Activated CD4-positive, alpha-beta T cell treated with anti-CD3 and anti-CD28 coated beads, Interleukin-10, Interleukin-2, amounts not matched to agents 100 ng/mL and 50 ng/mL, durations not matched to agents 16 hours and 8 hours (primary cell): ENCODE measurements at regions not wholly inside any gene's neighbourhood (a gene's known extent, or its start where the extent isn't known, plus 50 kb on each side); places are given as distances from the start of the nearest gene placed in this dataset.
A peak's percentile ranks its signal among the peaks of the same experiment; 100 is the strongest.

Source experiments
- DNase-seq: peaks from one replicate; pipeline ENCODE4 v3.0.0-alpha.2; 2020

DNA sequence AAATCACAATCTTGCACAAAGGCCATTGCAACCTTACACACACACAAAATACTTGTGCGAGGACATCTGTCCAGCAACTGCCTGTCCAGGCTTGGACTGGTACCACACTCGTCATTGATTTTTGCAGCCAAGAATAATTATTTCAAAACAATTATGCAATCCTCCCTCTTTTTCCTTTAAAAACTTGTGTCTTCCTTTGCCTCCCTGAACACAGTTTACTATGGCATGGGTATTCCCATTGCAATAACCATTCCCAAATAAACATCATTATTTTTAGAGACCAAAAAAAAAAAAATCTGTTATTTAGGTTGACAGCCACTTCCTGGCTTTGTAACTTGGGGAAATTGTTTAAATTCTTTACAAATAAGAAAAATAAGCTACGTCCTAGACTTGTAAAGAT is 54.0 kb downstream of the C11orf91 start:
- DNase-seq = no peak

DNA sequence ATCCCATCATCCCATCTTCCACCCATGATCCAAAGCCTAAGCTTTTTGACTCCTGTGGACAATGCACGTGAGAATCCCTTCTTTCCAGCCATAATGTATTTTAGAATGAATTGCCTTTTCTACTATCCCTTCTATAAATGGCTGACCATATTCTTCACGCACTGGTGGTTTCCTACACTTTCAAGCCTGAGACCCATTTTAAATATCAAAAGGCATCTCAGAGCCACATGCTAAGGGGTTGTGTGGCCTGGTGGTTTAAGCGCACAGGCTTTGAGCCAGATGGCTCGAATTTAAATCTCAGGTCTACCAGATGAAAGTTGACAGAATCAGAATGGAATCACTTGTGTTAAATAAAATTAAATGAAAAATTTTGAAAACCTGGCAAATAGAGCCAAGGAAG is 54.5 kb downstream of the C11orf91 start:
- no peak for DNase-seq

DNA sequence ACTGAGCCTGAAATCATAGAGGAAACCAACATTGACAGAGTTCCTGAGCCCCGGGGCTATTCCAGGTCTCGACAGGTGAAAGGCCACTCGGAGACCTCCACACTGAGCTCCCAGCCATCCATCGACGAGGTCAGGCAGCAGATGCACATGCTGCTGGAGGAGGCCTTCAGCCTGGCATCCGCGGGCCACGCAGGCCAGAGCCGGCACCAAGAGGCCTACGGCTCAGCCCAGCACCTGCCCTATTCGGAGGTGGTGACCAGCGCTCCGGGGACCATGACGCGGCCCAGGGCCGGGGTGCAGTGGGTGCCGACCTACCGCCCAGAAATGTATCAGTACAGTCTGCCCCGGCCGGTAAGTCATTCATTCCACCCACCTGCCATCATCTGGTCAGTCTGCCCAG is 54.9 kb downstream of the C11orf91 start:
- no peak for DNase-seq

DNA sequence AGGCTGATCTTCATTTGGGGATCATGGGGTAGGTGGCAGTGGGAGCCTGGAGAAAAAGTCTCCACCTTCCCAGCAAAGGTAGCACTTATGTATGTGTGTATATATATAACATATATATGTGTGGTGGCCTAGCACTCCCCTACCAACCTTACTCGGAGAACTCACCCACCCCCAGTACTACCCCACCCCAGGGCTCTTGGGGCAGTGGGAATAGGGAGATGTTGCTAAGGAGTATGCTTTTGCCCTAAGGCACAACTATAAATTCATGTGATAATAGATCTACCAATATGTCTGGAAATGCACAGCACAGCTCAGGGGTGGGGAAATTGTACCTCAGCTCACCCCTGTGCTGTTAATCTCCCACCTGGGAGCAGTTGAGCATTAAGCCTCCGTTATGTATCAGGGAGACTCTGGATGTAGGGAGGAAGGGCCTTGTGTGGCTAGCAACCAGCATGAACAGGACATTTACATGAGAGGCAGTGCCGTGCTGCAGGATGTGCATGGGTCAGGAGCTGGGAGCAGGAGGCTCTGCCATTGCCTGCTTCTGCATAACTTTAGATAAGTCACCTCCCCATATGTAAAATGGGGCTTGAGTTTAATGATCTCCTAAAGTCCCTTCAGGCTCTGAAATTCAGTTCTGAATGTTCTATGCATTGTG is 57.3 kb downstream of the C11orf91 start:
- DNase-seq = no peak

DNA sequence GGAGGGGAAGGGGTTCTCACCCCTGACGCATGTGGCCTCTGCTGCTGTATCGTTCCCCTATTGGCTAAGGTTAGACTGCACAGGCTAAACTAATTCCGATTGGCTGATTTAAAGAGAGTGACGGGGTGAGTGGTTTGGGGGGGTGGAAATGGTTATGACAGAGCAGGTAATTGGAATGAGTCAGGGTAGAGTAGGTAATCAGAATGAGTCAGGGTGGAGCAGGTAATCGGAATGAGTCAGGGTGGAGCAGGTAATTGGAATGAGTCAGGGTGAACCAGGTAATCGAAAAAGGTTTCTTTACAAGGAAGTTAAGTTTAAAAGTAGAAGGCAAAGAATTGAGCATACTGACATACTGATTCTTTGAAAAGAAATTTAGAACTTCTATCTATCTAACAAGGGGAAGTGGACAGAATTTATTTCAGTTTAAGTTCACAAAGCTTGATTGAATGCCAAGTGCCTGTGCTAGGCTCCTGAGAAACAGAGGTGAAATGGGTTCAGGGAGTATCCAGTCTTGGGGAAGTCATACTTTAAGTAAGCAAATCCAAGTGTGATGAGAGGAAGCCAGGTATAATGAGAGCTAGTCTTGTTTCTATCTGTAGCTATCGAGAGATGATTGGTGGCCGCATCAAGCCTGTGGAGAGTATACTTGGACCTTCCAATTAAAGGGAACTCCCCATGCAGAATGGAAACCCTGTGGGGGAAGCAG is 58.0 kb downstream of the C11orf91 start:
- peak; percentile 8 for DNase-seq

DNA sequence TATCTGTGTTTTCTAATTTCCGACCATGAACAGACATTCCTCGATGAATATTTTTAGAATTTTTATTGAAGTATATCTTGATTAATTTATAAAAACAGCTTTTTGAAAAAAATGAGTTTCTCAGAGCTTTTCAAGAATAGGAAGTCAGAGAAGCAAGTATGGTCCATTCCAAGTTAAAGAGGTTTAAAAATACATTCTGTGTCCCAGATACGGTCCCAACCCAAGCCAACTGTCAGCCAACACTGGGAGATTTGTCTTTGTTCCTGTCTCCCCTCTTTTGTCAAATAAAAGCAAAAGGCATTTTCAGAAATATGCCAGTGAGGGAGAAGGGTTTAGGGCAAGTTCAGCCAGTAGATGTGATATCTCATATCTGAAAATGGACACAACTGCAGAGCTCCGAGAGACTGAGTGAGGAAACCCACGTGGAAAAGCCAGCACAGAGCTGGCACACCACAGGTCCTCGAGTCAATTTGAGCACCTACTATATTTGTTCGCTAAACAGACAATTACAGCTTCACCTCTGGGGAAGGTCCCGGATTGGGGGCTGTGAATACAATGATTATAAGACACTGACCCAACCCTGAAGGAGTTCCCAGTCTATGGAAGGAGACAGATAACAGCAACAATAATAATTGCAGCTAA is 59.8 kb downstream of the C11orf91 start:
- DNase-seq = no peak

DNA sequence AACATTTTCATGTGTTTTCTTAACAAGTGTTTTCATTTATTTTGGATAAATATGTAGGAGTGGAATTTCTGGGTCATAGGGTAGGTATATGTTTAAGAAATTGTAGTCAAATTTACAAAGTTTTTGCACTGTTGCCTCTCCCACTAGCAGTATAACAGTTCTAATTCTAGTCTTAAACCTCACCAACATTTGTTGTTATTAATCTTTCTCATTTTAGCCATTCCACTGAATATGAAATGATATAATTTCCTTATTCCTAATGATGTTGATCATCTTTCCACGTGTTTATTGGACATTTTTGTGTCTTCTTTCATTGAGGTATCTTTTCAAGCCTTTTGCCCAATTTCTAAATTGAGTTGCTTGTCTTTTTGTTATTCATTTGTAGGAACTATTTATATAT is 62.0 kb downstream of the C11orf91 start:
- no peak for DNase-seq

DNA sequence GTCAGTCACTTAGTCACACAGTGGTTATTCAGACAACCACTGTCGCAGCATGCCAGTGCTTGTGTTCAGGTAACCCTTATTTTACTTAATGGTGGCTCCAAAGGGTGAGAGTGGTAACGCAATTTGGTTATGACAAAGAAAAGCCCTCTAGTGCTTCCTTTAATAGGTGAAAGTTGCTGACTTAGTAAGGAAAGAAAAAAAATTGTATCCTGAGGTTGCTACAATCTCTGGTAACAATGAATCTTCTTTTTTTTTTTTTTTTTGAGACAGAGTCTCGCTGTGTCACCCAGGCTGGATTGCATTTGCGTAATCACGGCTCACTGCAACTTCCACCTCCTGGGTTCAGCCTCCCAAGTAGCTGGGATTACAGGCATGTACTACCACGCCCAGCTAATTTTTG is 64.5 kb downstream of the C11orf91 start:
- DNase-seq = no peak

DNA sequence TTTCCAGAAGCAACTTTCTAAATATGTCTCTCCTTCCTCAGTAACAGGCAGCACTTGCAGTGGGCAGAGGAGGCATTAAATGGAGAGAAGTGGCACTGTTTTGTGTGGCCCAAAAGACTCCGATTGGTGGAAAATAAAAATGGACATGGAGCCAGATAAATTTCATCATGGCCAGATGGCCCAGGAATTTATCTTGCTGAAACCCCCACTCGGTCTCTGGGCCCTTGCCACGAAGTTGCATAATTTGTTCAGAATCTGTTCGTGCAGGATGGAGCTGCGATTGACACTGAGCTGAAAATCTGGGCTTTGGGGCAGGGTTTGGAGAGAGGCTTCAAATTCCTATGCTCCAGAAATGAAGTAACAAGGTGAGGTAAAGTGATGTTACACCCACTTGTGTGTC is 65.5 kb downstream of the C11orf91 start:
- no peak for DNase-seq

DNA sequence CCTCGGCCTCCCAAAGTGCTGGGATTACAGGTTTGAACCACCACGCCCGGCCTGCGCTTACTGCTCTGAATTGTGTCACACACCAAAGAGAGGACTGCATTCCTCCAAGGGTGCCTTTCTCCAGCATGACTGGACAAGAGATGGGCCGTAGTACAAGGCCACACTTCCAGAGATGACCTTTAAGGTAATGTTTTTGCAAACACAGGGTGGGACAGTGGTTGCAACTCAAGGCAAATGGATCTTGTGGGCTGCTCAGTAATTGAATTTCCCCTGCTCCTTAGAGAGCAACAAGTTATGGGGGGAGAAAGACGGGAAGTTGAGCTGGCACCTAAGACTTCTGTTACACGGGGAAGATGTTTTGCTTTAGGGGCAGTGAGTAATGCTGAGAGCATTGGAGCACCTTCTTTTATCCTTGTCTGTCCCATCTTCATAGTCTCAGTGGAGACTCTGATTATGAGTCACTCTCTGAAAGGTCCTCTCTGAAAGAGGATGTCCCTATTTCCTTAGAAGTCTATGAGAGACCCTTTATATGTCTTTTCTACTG is 66.3 kb downstream of the C11orf91 start:
- no peak for DNase-seq

DNA sequence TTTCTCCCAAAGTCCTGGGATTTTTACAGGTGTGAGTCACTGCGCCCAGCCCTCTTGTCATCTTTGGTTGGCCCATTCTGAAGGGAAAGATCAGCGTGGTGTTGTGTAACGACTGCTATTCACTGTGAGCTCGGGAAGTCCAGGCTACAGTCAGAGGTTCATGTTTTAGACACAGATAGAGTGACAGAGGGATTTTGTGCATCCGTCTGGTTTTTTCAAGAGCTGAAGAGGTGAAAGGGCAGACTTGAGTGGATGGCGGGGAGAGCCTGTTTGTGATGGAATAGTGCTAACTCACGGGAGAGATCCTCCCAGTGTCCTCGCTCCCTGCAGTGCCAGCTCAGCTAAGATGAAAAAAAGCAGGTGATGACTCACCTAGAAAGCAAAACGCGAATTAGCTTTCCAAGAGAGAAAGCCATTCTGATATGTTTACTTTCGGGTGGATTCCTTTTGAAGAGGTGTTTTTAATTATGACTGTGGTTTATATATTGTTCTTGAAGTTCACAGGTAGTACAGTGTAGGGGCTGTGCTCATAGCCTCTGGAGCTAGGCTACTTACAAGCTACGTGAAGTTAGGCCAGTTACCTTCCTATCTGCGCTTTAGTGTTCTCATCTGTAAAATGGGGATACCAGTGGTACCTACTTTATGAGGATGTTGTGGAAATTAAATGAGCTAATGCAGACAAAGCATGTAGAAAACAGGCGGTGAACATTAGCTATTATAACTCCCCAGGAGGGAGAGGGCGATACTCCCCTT is 67.2 kb downstream of the C11orf91 start:
- no peak for DNase-seq

DNA sequence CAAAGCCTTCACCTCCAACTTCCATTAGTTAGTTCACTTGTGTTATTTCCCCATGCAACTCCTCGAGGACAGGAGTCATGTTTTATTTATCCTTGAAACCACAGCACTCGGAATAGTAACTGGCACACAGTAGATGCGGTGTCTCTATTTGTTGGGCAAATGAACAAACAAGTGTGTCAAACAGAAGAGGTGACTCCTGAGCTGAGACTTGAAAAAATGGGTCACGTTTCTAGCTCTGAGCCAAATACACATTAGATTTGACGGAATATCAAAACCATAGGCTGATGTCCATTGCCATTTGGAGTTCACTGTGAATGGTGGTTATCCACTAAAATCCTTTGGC is 68.9 kb downstream of the C11orf91 start:
- DNase-seq = no peak

DNA sequence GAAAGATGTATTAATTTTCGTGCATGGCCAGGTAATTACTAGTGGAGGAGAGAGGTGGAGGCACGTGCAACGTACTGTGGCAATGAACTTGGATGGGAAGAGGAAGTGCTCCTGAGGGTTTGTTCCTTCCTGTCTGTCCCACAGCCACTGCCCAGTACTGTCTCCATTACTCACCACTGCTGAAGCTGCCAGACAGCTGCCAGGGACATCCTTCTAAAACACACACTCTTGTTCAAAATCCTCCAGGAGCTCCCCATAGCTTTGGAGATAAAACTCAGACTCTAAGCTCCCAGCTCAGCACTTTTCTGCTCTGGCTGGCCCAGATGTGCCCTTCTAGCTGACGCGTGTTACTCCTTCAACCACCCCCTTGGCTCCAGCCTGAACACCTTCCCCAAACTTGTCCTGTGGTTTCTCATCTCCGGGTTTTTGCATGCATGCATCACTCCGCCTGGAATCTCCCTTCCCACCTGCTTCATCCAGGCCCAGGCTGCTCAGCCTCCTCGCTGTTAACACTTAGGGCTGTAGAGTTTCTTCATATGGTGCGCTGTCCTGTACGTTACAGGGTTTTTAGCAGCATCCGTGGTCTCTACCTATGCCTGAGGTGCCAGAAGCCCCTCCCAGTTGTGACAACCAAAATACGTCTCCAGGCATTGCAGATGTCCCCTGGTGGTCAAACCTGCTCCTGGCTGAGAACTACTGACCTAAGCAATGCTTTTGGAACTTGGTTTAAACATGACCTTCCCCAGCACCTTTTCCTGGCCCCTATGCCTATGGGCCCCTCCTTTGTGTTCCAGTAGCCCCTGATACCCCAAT is 69.5 kb downstream of the C11orf91 start:
- DNase-seq = no peak

DNA sequence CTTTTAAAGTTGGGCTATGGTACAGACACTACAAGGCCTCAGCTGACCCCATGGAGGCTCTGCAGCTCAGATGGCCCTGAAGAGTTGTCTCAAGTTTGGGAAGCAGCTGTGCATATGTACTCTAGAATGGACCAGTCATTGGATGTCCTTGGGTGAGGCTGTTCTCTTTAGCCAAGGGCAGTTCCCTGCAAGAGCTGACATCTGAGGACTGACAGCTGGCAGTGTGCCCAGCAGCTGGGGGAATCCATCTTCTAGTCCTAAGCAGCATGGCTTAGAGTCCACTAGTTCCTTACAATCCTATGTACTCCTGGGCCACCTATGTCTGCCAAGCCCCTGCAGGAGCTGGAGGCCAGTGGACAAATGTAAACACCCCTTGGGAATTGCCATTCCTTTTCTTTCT is 76.5 kb downstream of the C11orf91 start:
- no peak for DNase-seq

DNA sequence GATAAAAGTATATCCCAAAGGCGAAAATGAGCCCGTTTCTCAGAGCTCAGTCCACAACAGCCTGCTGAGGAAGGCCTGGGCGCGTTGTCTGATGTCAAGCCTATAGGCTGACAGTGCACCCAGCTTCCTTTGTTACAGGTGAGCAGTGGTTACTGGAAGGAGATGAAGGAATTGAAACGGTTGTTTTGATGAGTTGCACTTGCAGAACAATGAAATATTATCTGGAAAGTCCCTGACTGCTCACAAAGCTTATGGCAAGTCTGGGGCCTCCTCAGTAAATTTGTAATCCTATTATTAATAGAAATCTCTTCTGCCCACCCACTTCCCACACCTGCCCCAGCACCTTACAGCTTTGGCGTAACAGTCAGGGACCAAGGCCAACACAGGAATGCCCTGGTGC is 77.8 kb downstream of the C11orf91 start:
- no peak for DNase-seq

DNA sequence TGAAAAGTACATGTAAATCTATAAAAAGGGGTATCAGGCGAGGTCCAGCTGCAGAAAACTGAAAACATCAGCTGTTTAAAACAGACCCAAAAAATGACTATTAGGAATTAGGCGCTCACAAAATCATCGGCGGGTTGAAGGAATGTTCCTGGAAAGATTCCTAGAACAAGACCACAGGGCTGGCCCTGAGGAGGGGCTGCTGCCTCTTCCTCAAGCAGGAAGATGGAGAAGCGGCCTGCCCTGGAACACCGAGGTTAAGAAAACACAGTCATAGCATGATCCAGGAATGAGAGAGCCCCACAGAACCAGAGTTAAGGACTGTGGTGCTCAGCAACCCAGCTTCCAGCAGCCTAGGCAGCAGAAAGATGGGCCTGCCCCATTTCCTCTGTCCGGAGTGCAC is 78.4 kb downstream of the C11orf91 start:
- no peak for DNase-seq

DNA sequence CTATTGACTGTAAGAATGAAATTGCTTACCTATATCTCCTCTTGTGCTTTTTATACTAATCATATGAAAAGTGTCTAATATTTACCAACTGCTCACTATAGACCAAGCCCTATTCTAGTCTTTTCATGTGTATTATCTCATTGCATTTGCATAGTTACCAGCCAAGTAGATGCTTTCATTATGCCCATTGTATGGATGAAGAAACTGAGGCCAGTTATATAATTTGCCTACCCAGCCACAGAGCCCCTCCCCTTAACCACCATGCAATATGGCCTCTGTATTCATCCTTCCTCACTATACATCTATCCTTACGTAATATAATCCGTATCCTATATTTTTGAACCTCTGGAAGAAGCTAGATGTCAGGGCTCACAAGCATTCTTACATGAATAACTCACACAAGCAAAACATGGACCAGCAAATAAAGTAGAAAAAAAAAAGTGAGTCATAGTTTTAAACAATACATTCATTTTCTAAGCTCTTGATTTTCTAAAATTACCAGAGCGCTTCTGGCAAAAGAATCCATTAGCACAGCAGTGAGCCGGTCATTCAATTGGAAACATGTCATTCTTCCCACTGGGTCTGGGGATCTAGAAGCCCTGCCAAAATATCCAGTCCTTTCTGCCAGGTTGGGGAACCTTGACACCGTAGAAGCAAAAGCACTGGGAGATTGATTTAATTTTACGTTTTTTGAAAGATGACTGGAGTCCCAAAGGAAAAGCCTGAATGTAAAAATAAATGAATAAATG is 80.0 kb downstream of the C11orf91 start:
- DNase-seq = no peak

DNA sequence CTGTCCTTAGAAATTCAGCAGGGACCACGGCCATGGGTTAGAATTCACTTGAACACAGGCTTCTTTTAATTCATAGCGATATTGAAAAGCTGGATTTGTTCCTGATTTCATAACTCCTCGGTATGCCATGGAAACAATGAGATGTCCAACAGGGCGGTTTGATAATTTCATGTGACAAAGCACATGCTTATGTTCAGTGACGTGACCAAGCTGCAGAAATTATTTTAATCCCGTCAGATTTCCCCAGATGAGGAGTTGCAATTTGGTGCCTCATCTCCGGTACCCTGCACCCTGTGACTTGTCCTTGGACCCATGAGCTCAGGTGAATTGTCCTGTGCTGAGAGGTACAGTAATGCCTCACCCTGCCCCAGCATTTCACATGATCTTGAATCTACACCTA is 81.7 kb downstream of the C11orf91 start:
- no peak for DNase-seq

DNA sequence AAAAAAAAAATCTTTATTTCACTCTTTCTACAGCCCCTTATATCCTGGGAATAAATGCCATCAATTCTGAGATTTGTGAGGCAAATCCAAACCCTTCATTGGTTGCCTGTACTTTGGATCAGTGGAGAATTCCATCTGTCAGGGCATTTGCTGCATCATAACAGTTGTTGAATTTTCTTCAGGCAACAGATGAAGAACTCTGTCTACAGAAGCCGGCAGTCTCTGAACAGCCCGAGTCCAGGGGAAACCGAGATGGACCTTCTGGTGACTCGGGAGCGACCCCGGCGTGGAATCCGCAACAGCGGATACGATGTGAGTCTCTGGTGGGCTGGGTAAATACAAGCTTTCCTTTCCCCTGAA is 82.3 kb downstream of the C11orf91 start:
- no peak for DNase-seq

DNA sequence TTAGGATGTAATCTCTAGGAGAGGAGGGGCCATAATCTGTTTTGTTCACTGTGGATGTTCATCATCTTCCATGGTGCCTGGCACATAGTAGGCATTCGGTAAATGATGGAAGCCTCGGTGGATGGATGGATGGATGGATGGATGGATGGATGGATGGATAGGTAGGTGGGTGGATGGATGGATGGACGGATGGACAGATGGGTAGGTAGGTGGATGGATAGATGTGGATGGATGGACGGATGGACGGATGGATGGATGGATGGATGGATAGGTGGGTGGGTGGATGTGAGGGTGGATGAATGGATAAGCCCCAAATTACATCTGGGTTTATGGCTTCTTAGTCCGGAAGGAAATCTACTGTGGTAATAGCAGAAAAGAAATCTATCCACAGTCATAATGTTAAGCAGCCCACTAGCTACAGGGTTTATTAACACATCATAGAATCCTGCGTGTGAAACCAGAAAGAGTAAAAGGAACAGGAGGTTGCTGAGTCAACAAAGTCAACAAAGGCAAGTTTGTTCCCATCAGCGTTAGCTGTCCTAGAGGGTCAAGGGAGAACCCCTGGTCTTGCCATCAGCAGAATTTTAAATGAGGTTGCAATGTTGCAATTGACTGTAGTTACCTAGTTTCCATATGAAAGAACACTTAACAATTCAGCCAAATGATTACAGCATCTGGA is 82.8 kb downstream of the C11orf91 start:
- no peak for DNase-seq

DNA sequence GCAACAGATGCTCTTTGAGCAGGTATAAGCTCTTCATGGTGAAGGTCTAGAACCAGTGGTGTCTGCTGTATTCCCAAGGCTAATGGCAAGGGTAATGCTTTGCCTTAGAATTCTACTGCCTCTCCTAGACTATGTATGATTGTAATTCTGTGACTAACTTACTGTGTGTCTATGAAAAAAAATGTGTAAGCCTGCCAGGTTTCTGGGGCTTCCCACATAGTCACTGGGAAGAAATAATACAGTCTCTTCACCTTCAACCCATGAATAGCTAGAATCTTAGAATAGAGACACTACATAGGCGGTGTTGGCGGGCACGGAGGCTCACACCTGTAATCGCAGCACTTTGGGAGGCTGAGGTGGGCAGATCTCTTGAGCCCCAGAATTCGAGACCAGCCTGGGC is 84.1 kb downstream of the C11orf91 start:
- no peak for DNase-seq
